Keratinocyte (primary cell): ENCODE measurements at regions not wholly inside any gene's neighbourhood (a gene's known extent, or its start where the extent isn't known, plus 50 kb on each side); places are given as distances from the start of the nearest gene placed in this dataset.
"Not testable (repeated sequence)": the region's sequence is repeated elsewhere in the genome, so short reads cannot be mapped to it uniquely, and the experiment has no call there.

Experiments
- DNase-seq: peaks from one replicate; pipeline ENCODE4 v3.0.0-alpha.2; 2011; ENCODE audit warnings: low read depth, missing footprints, low spot score
- FAIRE-seq: peaks from 2 replicates; lab custom pipeline; 2011; peaks lifted over from hg19 to GRCh38; lab: Jason Lieb, UNC
- H2AFZ ChIP-seq: 2 replicates; pipeline ENCODE4 v1.6.0; 2012; ENCODE audit warnings: low read length, control low read depth, inconsistent platforms; ENCODE audit not compliant: control insufficient read depth
- H3K27ac ChIP-seq: 2 replicates; pipeline ENCODE4 v1.5.1; 2011; ENCODE audit warnings: low read length; ENCODE audit not compliant: control insufficient read depth, insufficient read depth
- H3K27me3 ChIP-seq: 3 replicates; pipeline ENCODE4 v1.6.0; 2011; ENCODE audit warnings: low read length; ENCODE audit not compliant: control insufficient read depth, insufficient read depth; ENCODE audit errors: extremely low read depth
- H3K36me3 ChIP-seq, 2 experiments: 2 replicates in 1 of 2; 3 replicates in 1 of 2; pipeline ENCODE4 v1.5.1; 2011; ENCODE audit warnings: low read length in 2 of 2, mild to moderate bottlenecking in 1 of 2; ENCODE audit not compliant: control insufficient read depth in 2 of 2, insufficient read depth in 2 of 2; ENCODE audit errors: extremely low read depth in 1 of 2
- H3K4me1 ChIP-seq: 3 replicates; pipeline ENCODE4 v1.5.1; 2011; ENCODE audit warnings: low read length; ENCODE audit not compliant: control insufficient read depth, insufficient read depth; ENCODE audit errors: extremely low read depth
- H3K4me2 ChIP-seq: 3 replicates; pipeline ENCODE4 v1.6.0; 2011; ENCODE audit warnings: low read depth, low read length; ENCODE audit not compliant: control insufficient read depth, insufficient read depth; ENCODE audit errors: extremely low read depth
- H3K4me3 ChIP-seq, 3 experiments: fragments of 200-600 bp in 1 of 3; sonication (generic) in 1 of 3; 2 replicates in 2 of 3; 3 replicates in 1 of 3; pipeline ENCODE4 v1.5.1; 2011 to 2016; ENCODE audit warnings: low read length in 3 of 3, mild to moderate bottlenecking in 3 of 3, control low read depth in 2 of 3, inconsistent platforms in 1 of 3, low read depth in 1 of 3, mixed read lengths in 1 of 3, mixed run types in 1 of 3, moderate library complexity in 1 of 3; ENCODE audit not compliant: control insufficient read depth in 2 of 3, insufficient read depth in 2 of 3; ENCODE audit errors: extremely low read depth in 1 of 3
- H3K79me2 ChIP-seq: 2 replicates; pipeline ENCODE4 v1.6.0; 2012; ENCODE audit warnings: low read length; ENCODE audit not compliant: control insufficient read depth, insufficient read depth
- H3K9ac ChIP-seq: 3 replicates; pipeline ENCODE4 v1.6.0; 2011; ENCODE audit warnings: low read length; ENCODE audit not compliant: control insufficient read depth, insufficient read depth; ENCODE audit errors: extremely low read depth
- H3K9me1 ChIP-seq: 3 replicates; pipeline ENCODE4 v1.6.0; 2011; ENCODE audit warnings: low read length; ENCODE audit not compliant: control insufficient read depth, insufficient read depth; ENCODE audit errors: extremely low read depth
- H3K9me3 ChIP-seq: 2 replicates; pipeline ENCODE4 v1.5.1; 2012; ENCODE audit warnings: low read depth, low read length; ENCODE audit not compliant: control insufficient read depth
- H4K20me1 ChIP-seq: 3 replicates; pipeline ENCODE4 v1.6.0; 2011; ENCODE audit warnings: low read length; ENCODE audit not compliant: control insufficient read depth, insufficient read depth; ENCODE audit errors: extremely low read depth
- CTCF ChIP-seq, 3 experiments: IDR thresholded peaks in 1 of 3; conservative IDR thresholded peaks in 1 of 3; optimal IDR thresholded peaks in 1 of 3; 2 replicates in 2 of 3; 3 replicates in 1 of 3; pipeline versions ENCODE3 to v1.5.1; 2011; ENCODE audit warnings: low read length in 3 of 3, mild to moderate bottlenecking in 3 of 3, moderate library complexity in 2 of 3, control low read depth in 1 of 3, inconsistent platforms in 1 of 3; ENCODE audit not compliant: insufficient read depth in 2 of 3; ENCODE audit errors: extremely low read depth in 1 of 3
- EZH2 ChIP-seq: IDR thresholded peaks from one replicate; pipeline ENCODE4 v1.6.1; 2012; ENCODE audit warnings: inconsistent platforms, mild to moderate bottlenecking, low read length, moderate library complexity
- dilution Hi-C: fragments of 300-500 bp; cut with MboI; formaldehyde crosslinking; loops from one replicate; pipeline ENCODE4 v1.7.0; 2020; ENCODE audit warnings: low sequenced_read_pairs; ENCODE audit not compliant: extremely low pct_ligation_motif_present

GRCh38 chr13:88726075-88726474 lies 1054.9 kb downstream of the SLITRK5 start:
- Histone ChIP-seq H3K4me2 (no peak overlapping the region), H3K79me2 (no peaks in the 10 kb centered on the region), H3K9me1 (no peaks in the 10 kb centered on the region), H4K20me1 (no peaks in the 10 kb centered on the region), H3K27ac (no peak overlapping the region), H3K36me3 (no peaks in the 10 kb centered on the region), H3K9ac (no peak overlapping the region), H3K4me1 (no peaks in the 10 kb centered on the region), H3K9me3 (no peaks in the 10 kb centered on the region), H3K4me3 (no peak overlapping the region), H3K27me3 (no peaks in the 10 kb centered on the region), H2AFZ (no peak overlapping the region)
- DNase-seq: no peak
- dilution Hi-C loops: no loop called here
- TF ChIP-seq EZH2 (no peak), CTCF (optimal IDR thresholded peaks at IDR 0.05 in 1 of 3, IDR thresholded peaks at IDR 0.05 in 1 of 3, conservative IDR thresholded peaks at IDR 0.05 in 1 of 3; ENCODE audit: extremely low read depth in 1 of 3, insufficient read depth in 2 of 3, low read length in 3 of 3) (no peak)
- FAIRE-seq: no peak

GRCh38 chr13:88727236-88727635 lies 1056.1 kb downstream of the SLITRK5 start:
- FAIRE-seq, H3K79me2 ChIP-seq, DNase-seq, H3K9me1 ChIP-seq, H3K36me3 ChIP-seq, H3K4me1 ChIP-seq, H2AFZ ChIP-seq, dilution Hi-C loops, H4K20me1 ChIP-seq, H3K27ac ChIP-seq, H3K4me2 ChIP-seq, H3K9me3 ChIP-seq, H3K4me3 ChIP-seq, H3K27me3 ChIP-seq, H3K9ac ChIP-seq: not testable (repeated sequence)

GRCh38 chr13:88729605-88730004 lies 1058.4 kb downstream of the SLITRK5 start:
- Histone ChIP-seq H3K27ac (no peak overlapping the region), H3K9me3 (no peaks in the 10 kb centered on the region), H3K9me1 (no peaks in the 10 kb centered on the region), H3K9ac (no peak overlapping the region), H2AFZ (no peak overlapping the region), H3K27me3 (no peaks in the 10 kb centered on the region), H3K36me3 (no peaks in the 10 kb centered on the region), H3K79me2 (no peaks in the 10 kb centered on the region), H3K4me1 (no peaks in the 10 kb centered on the region), H3K4me2 (no peak overlapping the region), H4K20me1 (no peaks in the 10 kb centered on the region), H3K4me3 (no peak overlapping the region)
- dilution Hi-C loops: no loop called here
- TF ChIP-seq EZH2: no peak
- TF ChIP-seq CTCF (optimal IDR thresholded peaks at IDR 0.05 in 1 of 3, IDR thresholded peaks at IDR 0.05 in 1 of 3, conservative IDR thresholded peaks at IDR 0.05 in 1 of 3; ENCODE audit: extremely low read depth in 1 of 3, insufficient read depth in 2 of 3, low read length in 3 of 3): no peak
- no peak for DNase-seq
- FAIRE-seq: no peak
